Left renal pelvis (tissue), 4 donors: ENCODE measurements at regions not wholly inside any gene's neighbourhood (a gene's known extent, or its start where the extent isn't known, plus 50 kb on each side); places are given as distances from the start of the nearest gene placed in this dataset.
"Not testable (repeated sequence)": the region's sequence is repeated elsewhere in the genome, so short reads cannot be mapped to it uniquely, and the experiment has no call there.

Source experiments
- DNase-seq, 4 donors: peaks; one replicate each; pipeline ENCODE4 v3.0.0-alpha.2; 2013; ENCODE audit warnings: low read depth in 4 of 4, low spot score in 3 of 4

- DNase-seq: no peak
Measured at GRCh38 chr13:105773241-105773640, 762.2 kb downstream of the EFNB2 start.

DNA sequence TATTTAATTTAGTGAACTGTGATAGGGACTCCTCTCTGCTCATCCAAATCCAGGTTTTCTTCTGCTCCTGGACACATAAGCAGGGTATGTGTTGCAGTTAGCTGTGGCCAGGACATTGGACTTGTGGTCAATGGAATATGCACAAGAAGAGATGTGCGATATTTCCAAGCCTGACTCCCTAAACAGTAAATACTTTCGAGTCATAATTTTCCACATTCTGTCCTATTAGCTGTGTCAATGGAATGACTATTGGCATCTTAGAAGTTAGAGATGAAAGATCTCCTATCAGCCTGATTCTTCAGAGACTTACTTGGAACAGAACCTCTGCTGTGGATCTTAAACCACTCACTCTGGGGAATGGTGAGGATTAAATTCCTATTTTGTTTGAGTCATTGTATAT, 771.0 kb downstream of the EFNB2 start:
- DNase-seq: no peak

GRCh38 chr13:105763851-105764250, 771.6 kb downstream of the EFNB2 start:
- DNase-seq: no peak

GRCh38 chr13:105762096-105762495, 773.4 kb downstream of the EFNB2 start:
- no peak for DNase-seq

DNA sequence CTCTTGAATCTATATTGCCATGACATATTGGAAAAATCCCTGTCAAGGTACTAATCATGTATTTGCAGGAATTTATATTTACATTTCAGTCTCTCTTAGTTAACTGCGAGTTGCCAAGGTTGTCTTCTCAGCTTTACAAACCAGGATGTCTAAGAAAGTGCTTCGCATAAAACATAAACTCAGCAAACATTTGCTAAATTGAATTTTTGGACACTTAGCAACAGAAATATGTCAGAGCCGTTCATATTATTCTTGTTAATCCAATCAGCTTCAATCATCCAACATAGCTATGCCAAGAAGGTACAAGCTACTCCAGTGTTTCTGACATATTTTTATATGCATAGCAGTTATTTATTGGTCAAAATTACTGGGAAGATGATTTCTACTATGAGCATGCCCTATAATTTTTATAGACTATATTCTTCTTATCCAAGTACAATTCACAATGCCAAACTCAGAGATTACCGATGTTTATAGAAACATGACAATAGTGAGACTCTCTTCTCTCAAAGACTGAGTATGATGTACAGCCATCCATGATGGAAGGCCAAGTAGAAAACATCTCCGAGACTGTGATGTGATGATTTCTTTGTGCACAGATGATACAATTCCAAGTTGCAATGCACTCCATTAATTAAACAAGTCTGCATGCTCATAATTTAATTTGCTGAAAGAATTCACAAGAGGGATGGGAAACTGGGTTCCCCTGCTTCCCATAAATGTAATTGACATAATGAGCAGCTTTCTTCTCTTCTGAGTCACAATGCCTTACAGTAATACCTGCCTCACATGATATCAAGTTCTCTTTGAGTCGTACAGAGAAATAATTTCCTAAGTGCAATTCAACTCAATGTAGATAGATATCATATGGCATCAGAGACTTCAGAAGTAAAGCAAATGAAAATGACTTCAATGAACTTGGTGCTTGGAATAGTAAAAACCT, 776.3 kb downstream of the EFNB2 start:
- no peak for DNase-seq

- DNase-seq: no peak
Measured at GRCh38 chr13:105740739-105741138, 794.7 kb downstream of the EFNB2 start.

GRCh38 chr13:105737688-105738087, 797.8 kb downstream of the EFNB2 start:
- DNase-seq: no peak

GRCh38 chr13:105735281-105735680, 800.2 kb downstream of the EFNB2 start:
- no peak for DNase-seq

GRCh38 chr13:105732806-105733529, 802.5 kb downstream of the EFNB2 start:
- no peak for DNase-seq

DNA sequence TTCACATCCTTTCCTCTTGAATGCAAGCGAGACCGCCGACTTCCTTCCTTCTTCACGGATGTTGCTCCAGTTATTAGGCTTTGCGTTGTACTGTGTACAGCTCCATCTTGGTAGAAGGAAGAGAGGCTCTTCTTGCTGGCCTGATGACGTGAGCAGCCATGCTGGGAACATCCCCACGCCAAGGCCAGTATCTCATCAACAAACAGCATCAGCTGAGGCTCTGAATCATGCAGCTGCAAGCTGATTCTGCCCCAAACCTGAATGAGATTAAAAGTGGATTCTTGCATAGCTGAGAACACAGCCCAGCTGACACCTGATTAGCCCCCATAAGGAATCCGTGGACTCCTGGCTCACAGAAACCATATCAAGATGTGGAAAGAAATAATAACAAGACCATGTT, 809.6 kb downstream of the EFNB2 start:
- no peak for DNase-seq

DNA sequence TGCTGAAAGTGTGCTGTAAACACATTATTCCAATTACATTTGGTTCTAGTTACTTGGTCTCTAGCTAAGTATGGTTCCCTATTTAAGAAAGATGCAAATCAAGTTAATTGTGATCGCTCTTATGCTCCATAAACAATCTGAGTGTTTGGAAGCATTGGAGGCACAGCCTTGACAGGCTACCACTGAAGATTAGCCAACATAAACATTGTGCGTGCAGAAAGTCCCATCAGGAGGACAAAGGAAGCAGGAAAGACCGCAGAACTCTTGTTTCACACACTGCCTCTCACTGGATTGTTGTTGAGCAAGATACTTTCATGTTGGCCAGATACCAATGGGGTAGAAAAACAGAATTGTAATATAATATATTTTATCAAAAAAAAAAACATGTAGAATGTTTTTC, 814.4 kb downstream of the EFNB2 start:
- peak; percentile 25 to 41 (median 34) for DNase-seq

- DNase-seq: no peak
Measured at GRCh38 chr13:105719859-105720258, 815.6 kb downstream of the EFNB2 start.

GRCh38 chr13:105709181-105709580, 826.3 kb downstream of the EFNB2 start:
- DNase-seq: no peak

GRCh38 chr13:105703843-105704242, 831.6 kb downstream of the EFNB2 start:
- DNase-seq: no peak

DNA sequence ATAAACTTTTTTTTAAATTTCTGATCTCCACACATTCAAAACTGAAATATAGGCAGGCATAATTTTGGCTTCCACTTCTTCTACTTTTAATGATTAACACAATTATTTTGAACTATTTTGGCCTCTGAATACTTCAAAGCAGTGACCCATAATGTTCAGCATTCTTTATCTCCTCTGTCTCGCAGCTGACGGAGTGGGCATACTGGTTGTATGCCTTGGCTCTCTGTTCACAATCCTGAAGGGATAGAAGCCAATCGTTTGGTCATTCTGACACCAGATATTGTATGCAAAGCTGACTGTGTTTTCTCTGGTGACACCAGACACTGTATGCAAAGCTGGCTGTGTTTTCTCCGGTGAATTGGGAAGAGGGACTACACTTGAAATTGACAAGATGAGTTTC, 833.0 kb downstream of the EFNB2 start:
- no peak for DNase-seq

- no peak for DNase-seq
Measured at GRCh38 chr13:105692769-105693168, 842.7 kb downstream of the EFNB2 start.

- no peak for DNase-seq
Measured at GRCh38 chr13:105684216-105684615, 851.2 kb downstream of the EFNB2 start.

DNA sequence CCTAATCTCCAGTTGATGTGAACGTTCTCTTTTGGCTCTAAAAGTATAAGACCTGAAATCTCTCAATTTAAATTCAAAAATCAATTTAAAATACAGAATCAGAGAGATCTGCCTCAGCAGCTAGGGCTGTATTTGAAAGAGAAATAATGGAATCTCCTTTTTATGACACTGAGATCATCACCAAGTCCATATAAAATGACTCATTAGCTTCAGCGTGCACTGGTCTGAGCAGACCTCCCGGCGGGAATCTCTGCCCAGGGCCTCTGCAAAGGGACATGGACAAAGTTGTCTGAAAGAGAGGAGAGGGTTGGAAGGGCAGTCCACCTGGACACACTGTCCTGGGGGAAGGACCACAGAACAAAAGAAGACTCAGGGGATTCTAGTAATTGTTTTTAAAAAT, 855.6 kb downstream of the EFNB2 start:
- DNase-seq: no peak

GRCh38 chr13:105678072-105678471, 857.4 kb downstream of the EFNB2 start:
- DNase-seq: no peak

- DNase-seq: no peak
Measured at GRCh38 chr13:105672881-105673280, 862.6 kb downstream of the EFNB2 start.

DNA sequence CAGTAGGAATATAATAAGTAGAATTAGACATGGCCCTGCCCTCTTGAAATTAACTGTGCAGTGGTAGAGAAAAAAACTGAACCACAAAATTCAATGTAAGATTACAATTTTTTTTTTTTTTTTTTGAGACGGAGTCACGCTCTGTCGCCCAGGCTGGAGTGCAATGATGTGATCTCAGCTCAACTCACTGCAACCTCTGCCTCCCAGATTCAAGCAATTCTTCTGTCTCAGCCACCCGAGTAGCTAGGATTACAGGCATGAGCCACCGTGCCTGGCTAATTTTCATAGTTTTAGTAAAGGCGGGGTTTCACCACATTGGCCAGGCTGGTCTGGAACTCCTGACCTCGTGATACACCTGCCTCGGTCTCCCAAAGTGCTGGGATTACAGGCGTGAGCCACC, 864.3 kb downstream of the EFNB2 start:
- DNase-seq: not testable (repeated sequence)
